CD4-positive, alpha-beta T cell treated with Interleukin-15 for 1 hour (primary cell): ENCODE measurements at regions not wholly inside any gene's neighbourhood (a gene's known extent, or its start where the extent isn't known, plus 50 kb on each side); places are given as distances from the start of the nearest gene placed in this dataset.

Experiments
- DNase-seq: peaks from one replicate; pipeline ENCODE4 v3.0.0-alpha.2; 2020

- no peak for DNase-seq
Observed at GRCh38 chr6:92791403-92791802, 628.0 kb downstream of the EPHA7 start.

GRCh38 chr6:92790381-92790780, 629.0 kb downstream of the EPHA7 start:
- DNase-seq: no peak

GRCh38 chr6:92784235-92784634, 635.1 kb downstream of the EPHA7 start:
- DNase-seq: no peak

GRCh38 chr6:92779746-92780145, 639.6 kb downstream of the EPHA7 start:
- no peak for DNase-seq

- DNase-seq: no peak
Observed at GRCh38 chr6:92777146-92777740, 642.1 kb downstream of the EPHA7 start.

GRCh38 chr6:92770540-92770939, 648.8 kb downstream of the EPHA7 start:
- no peak for DNase-seq

GRCh38 chr6:92767101-92767500, 652.3 kb downstream of the EPHA7 start:
- DNase-seq: no peak

GRCh38 chr6:92763680-92764079, 655.7 kb downstream of the EPHA7 start:
- no peak for DNase-seq

GRCh38 chr6:92763274-92763584, 656.1 kb downstream of the EPHA7 start:
- no peak for DNase-seq

- DNase-seq: no peak
Observed at GRCh38 chr6:92762443-92763273, 656.7 kb downstream of the EPHA7 start.

GRCh38 chr6:92759178-92759577, 660.2 kb downstream of the EPHA7 start:
- DNase-seq: no peak

GRCh38 chr6:92757925-92758324, 661.4 kb downstream of the EPHA7 start:
- DNase-seq: no peak

- DNase-seq: no peak
Observed at GRCh38 chr6:92756912-92757311, 662.4 kb downstream of the EPHA7 start.

- no peak for DNase-seq
Observed at GRCh38 chr6:92753956-92754355, 665.4 kb downstream of the EPHA7 start.

- DNase-seq: no peak
Observed at GRCh38 chr6:92752114-92752513, 667.2 kb downstream of the EPHA7 start.

GRCh38 chr6:92748131-92748530, 671.2 kb downstream of the EPHA7 start:
- no peak for DNase-seq

- DNase-seq: no peak
Observed at GRCh38 chr6:92737983-92738382, 681.4 kb downstream of the EPHA7 start.

GRCh38 chr6:92723390-92723931, 695.9 kb downstream of the EPHA7 start:
- DNase-seq: no peak

- DNase-seq: no peak
Observed at GRCh38 chr6:92719773-92720172, 699.6 kb downstream of the EPHA7 start.

GRCh38 chr6:92716638-92717037, 702.7 kb downstream of the EPHA7 start:
- DNase-seq: no peak

- no peak for DNase-seq
Observed at GRCh38 chr6:92715991-92716390, 703.4 kb downstream of the EPHA7 start.

GRCh38 chr6:92714346-92714745, 705.0 kb downstream of the EPHA7 start:
- no peak for DNase-seq

GRCh38 chr6:92710048-92710447, 709.3 kb downstream of the EPHA7 start:
- no peak for DNase-seq

- no peak for DNase-seq
Observed at GRCh38 chr6:92708945-92709344, 710.4 kb downstream of the EPHA7 start.

- DNase-seq: no peak
Observed at GRCh38 chr6:92708270-92708669, 711.1 kb downstream of the EPHA7 start.
